GM04504 (cell line): ENCODE measurements at regions not wholly inside any gene's neighbourhood (a gene's known extent, or its start where the extent isn't known, plus 50 kb on each side); places are given as distances from the start of the nearest gene placed in this dataset.
"Not testable (repeated sequence)": the region's sequence is repeated elsewhere in the genome, so short reads cannot be mapped to it uniquely, and the experiment has no call there.

Experiments used
- DNase-seq: peaks from one replicate; pipeline ENCODE4 v3.0.0-alpha.2; 2012; ENCODE audit warnings: low read depth

GRCh38 chr4:52372747-52373146 lies 286.4 kb downstream of the USP46 start:
- no peak for DNase-seq

- DNase-seq = no peak
Observed at GRCh38 chr4:52373650-52374049, 285.5 kb downstream of the USP46 start.

- no peak for DNase-seq
Observed at GRCh38 chr4:52374877-52375276, 284.2 kb downstream of the USP46 start.

GRCh38 chr4:52376132-52376704 lies 282.9 kb downstream of the USP46 start:
- peak; percentile 26 for DNase-seq

- no peak for DNase-seq
Observed at GRCh38 chr4:52377563-52377962, 281.5 kb downstream of the USP46 start.

GRCh38 chr4:52407545-52407944 lies 251.6 kb downstream of the USP46 start:
- no peak for DNase-seq

GRCh38 chr4:52408032-52408431 lies 251.1 kb downstream of the USP46 start:
- DNase-seq = no peak

GRCh38 chr4:52408471-52408870 lies 250.6 kb downstream of the USP46 start:
- DNase-seq = no peak

GRCh38 chr4:52409766-52410165 lies 249.3 kb downstream of the USP46 start:
- not testable (repeated sequence) for DNase-seq

GRCh38 chr4:52410971-52411370 lies 248.1 kb downstream of the USP46 start:
- DNase-seq = no peak

- no peak for DNase-seq
Observed at GRCh38 chr4:52420330-52420729, 238.8 kb downstream of the USP46 start.

- DNase-seq = peak; percentile 2
Observed at GRCh38 chr4:52421811-52422213, 237.3 kb downstream of the USP46 start.

GRCh38 chr4:52423967-52424366 lies 235.1 kb downstream of the USP46 start:
- DNase-seq = no peak

- no peak for DNase-seq
Observed at GRCh38 chr4:52425751-52426326, 233.3 kb downstream of the USP46 start.

- no peak for DNase-seq
Observed at GRCh38 chr4:52431410-52431809, 227.7 kb downstream of the USP46 start.

- DNase-seq = no peak
Observed at GRCh38 chr4:52431869-52432268, 227.2 kb downstream of the USP46 start.

- not testable (repeated sequence) for DNase-seq
Observed at GRCh38 chr4:52442524-52442923, 216.6 kb downstream of the USP46 start.

- DNase-seq = no peak
Observed at GRCh38 chr4:52472444-52472843, 186.7 kb downstream of the USP46 start.

- DNase-seq = no peak
Observed at GRCh38 chr4:52477191-52477780, 181.8 kb downstream of the USP46 start.

GRCh38 chr4:52483186-52483890 lies 175.8 kb downstream of the USP46 start:
- no peak for DNase-seq

- no peak for DNase-seq
Observed at GRCh38 chr4:52507774-52508173, 151.3 kb downstream of the USP46 start.

- no peak for DNase-seq
Observed at GRCh38 chr4:52510939-52511565, 148.0 kb downstream of the USP46 start.

GRCh38 chr4:52511825-52512224 lies 147.3 kb downstream of the USP46 start:
- DNase-seq = no peak
